Sigmoid colon (tissue), 4 donors: ENCODE measurements at regions not wholly inside any gene's neighbourhood (a gene's known extent, or its start where the extent isn't known, plus 50 kb on each side); places are given as distances from the start of the nearest gene placed in this dataset.

Source experiments
- EP300 ChIP-seq, 4 donors: sonication (generic); formaldehyde crosslinking; IDR thresholded peaks; one replicate each; pipeline ENCODE4 v1.6.1; 2017; ENCODE audit warnings: antibody characterized with exemption in 4 of 4
- POLR2A ChIP-seq, 2 donors: fragments of 450-650 bp; IDR thresholded peaks; one replicate each; pipeline ENCODE4 v1.6.1; 2016; ENCODE audit warnings: antibody characterized with exemption in 2 of 2, mild to moderate bottlenecking in 2 of 2, moderate library complexity in 2 of 2
- TF ChIP-seq, protein P1 (sequence below), 4 experiments: fragments of 450-650 bp in 3 of 4; fragments of 200-600 bp in 1 of 4; IDR thresholded peaks; one replicate each; pipeline ENCODE4 v1.5.1; 2016 to 2019; ENCODE audit warnings: antibody characterized with exemption in 4 of 4, mild to moderate bottlenecking in 3 of 4, moderate library complexity in 2 of 4

DNA sequence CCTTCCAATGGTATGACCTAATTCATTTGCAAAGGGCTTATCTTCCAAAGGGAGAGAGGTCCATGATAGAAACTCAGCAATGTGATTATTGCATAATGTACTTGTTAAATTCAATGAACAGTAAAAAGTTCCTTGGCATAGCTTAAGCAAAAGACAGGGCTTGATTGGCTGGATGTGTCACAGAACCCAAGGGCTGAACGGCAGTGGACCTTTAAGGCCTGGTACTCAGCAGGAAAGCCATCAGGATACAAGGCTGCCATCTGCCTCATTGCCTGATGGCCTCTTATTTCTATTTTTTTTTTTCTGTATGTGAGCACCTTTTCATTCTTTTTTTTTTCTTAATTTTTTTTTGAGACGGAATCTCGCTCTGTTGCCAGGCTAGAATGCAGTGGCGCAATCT is 208.9 kb upstream of the WSCD1 start:
- TF ChIP-seq POLR2A (IDR thresholded peaks at IDR 0.05), result no peak
- TF ChIP-seq, protein P1, sequence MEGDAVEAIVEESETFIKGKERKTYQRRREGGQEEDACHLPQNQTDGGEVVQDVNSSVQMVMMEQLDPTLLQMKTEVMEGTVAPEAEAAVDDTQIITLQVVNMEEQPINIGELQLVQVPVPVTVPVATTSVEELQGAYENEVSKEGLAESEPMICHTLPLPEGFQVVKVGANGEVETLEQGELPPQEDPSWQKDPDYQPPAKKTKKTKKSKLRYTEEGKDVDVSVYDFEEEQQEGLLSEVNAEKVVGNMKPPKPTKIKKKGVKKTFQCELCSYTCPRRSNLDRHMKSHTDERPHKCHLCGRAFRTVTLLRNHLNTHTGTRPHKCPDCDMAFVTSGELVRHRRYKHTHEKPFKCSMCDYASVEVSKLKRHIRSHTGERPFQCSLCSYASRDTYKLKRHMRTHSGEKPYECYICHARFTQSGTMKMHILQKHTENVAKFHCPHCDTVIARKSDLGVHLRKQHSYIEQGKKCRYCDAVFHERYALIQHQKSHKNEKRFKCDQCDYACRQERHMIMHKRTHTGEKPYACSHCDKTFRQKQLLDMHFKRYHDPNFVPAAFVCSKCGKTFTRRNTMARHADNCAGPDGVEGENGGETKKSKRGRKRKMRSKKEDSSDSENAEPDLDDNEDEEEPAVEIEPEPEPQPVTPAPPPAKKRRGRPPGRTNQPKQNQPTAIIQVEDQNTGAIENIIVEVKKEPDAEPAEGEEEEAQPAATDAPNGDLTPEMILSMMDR (IDR thresholded peaks at IDR 0.05), result no peak
- TF ChIP-seq EP300 (IDR thresholded peaks at IDR 0.05), result no peak
